ENCODE measurements at regions not wholly inside any gene's neighbourhood (a gene's known extent, or its start where the extent isn't known, plus 50 kb on each side); places are given as distances from the start of the nearest gene placed in this dataset.

GRCh38 chr18:27869735-27870134 lies 307.2 kb downstream of the CDH2 start:
- CTCF ChIA-PET: no interaction called here

GRCh38 chr18:27865431-27865830 lies 311.5 kb downstream of the CDH2 start:
- ChIA-PET CTCF (no interaction called here), POLR2A (no interaction called here)
- DNase-seq (ENCODE audit: low read depth, low spot score): no peak
- H3K4me3 ChIP-seq (ENCODE audit: low read depth, low read length): no peak overlapping the region
- TF ChIP-seq CTCF (IDR thresholded peaks at IDR 0.05; ENCODE audit: insufficient read depth, low read length, missing control alignments): no peak

More at GRCh38 chr18:27869735-27870134, 307.2 kb downstream of the CDH2 start:
- no peak for DNase-seq (ENCODE audit: low read depth, low spot score)
- TF ChIP-seq CTCF (IDR thresholded peaks at IDR 0.05; ENCODE audit: insufficient read depth, low read length, missing control alignments): no peak
- POLR2A ChIA-PET: no interaction called here
- H3K4me3 ChIP-seq (ENCODE audit: low read depth, low read length): no peak overlapping the region

GRCh38 chr18:27863780-27864430 lies 313.0 kb downstream of the CDH2 start:
- H3K4me3 ChIP-seq (ENCODE audit: low read depth, low read length): no peak overlapping the region
- POLR2A ChIA-PET: no interaction called here
- no peak for TF ChIP-seq CTCF (IDR thresholded peaks at IDR 0.05; ENCODE audit: insufficient read depth, low read length, missing control alignments)
- no peak for DNase-seq (ENCODE audit: low read depth, low spot score)
- CTCF ChIA-PET: interaction anchor here (1.2 kb wide), 1 partner anchor 29 kb away, joined by 3 read pairs; no protein-coding TSS in a partner anchor

GRCh38 chr18:27862041-27862682 lies 314.8 kb downstream of the CDH2 start:
- no peak for TF ChIP-seq CTCF (IDR thresholded peaks at IDR 0.05; ENCODE audit: insufficient read depth, low read length, missing control alignments)
- CTCF ChIA-PET: no interaction called here
- H3K4me3 ChIP-seq (ENCODE audit: low read depth, low read length): no peak overlapping the region
- POLR2A ChIA-PET: no interaction called here
- no peak for DNase-seq (ENCODE audit: low read depth, low spot score)

GRCh38 chr18:27861539-27861938 lies 315.4 kb downstream of the CDH2 start:
- CTCF ChIA-PET: no interaction called here
- no peak overlapping the region for H3K4me3 ChIP-seq (ENCODE audit: low read depth, low read length)
- TF ChIP-seq CTCF (IDR thresholded peaks at IDR 0.05; ENCODE audit: insufficient read depth, low read length, missing control alignments): no peak
- POLR2A ChIA-PET: no interaction called here
- no peak for DNase-seq (ENCODE audit: low read depth, low spot score)

GRCh38 chr18:27860701-27861107 lies 316.2 kb downstream of the CDH2 start:
- peak overlapping the region; percentile 23; the same call in 1 of the 2 replicates for H3K4me3 ChIP-seq (ENCODE audit: low read depth, low read length)
- TF ChIP-seq CTCF (IDR thresholded peaks at IDR 0.05; ENCODE audit: insufficient read depth, low read length, missing control alignments): no peak
- CTCF ChIA-PET: no interaction called here
- DNase-seq (ENCODE audit: low read depth, low spot score): no peak
- POLR2A ChIA-PET: interaction anchor here (0.5 kb wide), 1 partner anchor 96 kb away, joined by 4 read pairs; no protein-coding TSS in a partner anchor

Measured in AG04449 (cell line).